ENCODE measurements at regions not wholly inside any gene's neighbourhood (a gene's known extent, or its start where the extent isn't known, plus 50 kb on each side); places are given as distances from the start of the nearest gene placed in this dataset.

DNA sequence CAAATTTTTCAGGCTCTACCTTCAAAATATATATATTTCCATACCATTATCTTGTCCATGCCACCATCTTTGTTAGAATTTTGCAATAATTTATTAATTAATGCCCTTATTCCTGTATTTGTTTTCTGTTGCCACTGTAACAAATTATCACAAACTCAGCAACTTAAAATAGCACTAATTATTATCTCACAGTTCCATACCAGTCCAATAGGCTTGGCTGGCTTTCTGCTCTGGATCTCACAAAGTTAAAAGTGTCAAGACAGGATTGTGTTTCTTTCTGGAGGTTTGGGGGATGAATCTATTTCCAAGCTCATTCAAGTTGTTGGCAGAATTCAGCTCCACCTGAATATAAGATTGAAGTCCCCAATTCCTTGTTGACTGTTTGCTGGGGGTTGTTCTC lies 58.6 kb upstream of the SLC38A4 start:
- Histone ChIP-seq H3K27ac (ENCODE audit: low read depth, low read length) (no peak overlapping the region), H3K9me3 (ENCODE audit: control insufficient read depth in 1 of 2, insufficient read depth in 1 of 2, low read depth in 1 of 2, low read length in 2 of 2) (no peaks in the 10 kb centered on the region), H2AFZ (ENCODE audit: low read depth, low read length, poor library complexity, severe bottlenecking) (no peak overlapping the region), H3K4me1 (ENCODE audit: control insufficient read depth in 1 of 2, insufficient read depth in 2 of 2, low read length in 2 of 2) (no peaks in the 10 kb centered on the region), H3K27me3 (ENCODE audit: insufficient read depth, low read length) (no peaks in the 10 kb centered on the region), H3K9me2 (ENCODE audit: insufficient read depth) (no peaks in the 10 kb centered on the region), H4K20me1 (ENCODE audit: insufficient read depth) (no peaks in the 10 kb centered on the region), H3K4me3 (replicated peaks in 1 of 2; ENCODE audit: low read depth in 1 of 2, low read length in 2 of 2) (no peak overlapping the region), H3K9ac (ENCODE audit: low read length) (no peak overlapping the region), H3K79me2 (ENCODE audit: insufficient read depth, low read length) (no peaks in the 10 kb centered on the region), H3K36me3 (ENCODE audit: control insufficient read depth in 1 of 2, insufficient read depth in 2 of 2, low read length in 2 of 2) (no peaks in the 10 kb centered on the region), H3K4me2 (ENCODE audit: low read length) (no peak overlapping the region)
- ATAC-seq (no peak), DNase-seq (ENCODE audit: low read depth, low spot score) (no peak)
- BruUV-seq (replicated peaks) = no TSS peak
- RAD21 ChIA-PET (ENCODE audit: low non-redundant PET in 1 of 2, low total read pairs in 2 of 2, uncharacterized antibody in 2 of 2, unreplicated experiment in 2 of 2) = no interaction called here
- TF ChIP-seq FOSL1 (IDR thresholded peaks at IDR 0.05; ENCODE audit: low read depth) = no peak
- no peak for TF ChIP-seq TCF7L2 (IDR thresholded peaks at IDR 0.05; ENCODE audit: borderline replicate concordance, extremely low read depth, insufficient read depth, insufficient read length)
- no peak for TF ChIP-seq SP1 (IDR thresholded peaks at IDR 0.05; ENCODE audit: low read depth)
- no peak for TF ChIP-seq ELF1 (IDR thresholded peaks at IDR 0.05; ENCODE audit: borderline replicate concordance, low read depth)
- no peak for TF ChIP-seq ZFX (IDR thresholded peaks at IDR 0.05)
- no peak for TF ChIP-seq POLR2AphosphoS5 (IDR thresholded peaks at IDR 0.05; ENCODE audit: low read depth, low read length)
- TF ChIP-seq CBX3 (IDR thresholded peaks at IDR 0.05; ENCODE audit: low read depth) = no peak
- no peak for TF ChIP-seq ATF3 (IDR thresholded peaks at IDR 0.05)
- no peak for TF ChIP-seq YY1 (IDR thresholded peaks at IDR 0.05; ENCODE audit: extremely low read depth, insufficient replicate concordance, low read depth, low read length)
- no peak for TF ChIP-seq EZH2 (IDR thresholded peaks at IDR 0.05)
- TF ChIP-seq, protein P1, sequence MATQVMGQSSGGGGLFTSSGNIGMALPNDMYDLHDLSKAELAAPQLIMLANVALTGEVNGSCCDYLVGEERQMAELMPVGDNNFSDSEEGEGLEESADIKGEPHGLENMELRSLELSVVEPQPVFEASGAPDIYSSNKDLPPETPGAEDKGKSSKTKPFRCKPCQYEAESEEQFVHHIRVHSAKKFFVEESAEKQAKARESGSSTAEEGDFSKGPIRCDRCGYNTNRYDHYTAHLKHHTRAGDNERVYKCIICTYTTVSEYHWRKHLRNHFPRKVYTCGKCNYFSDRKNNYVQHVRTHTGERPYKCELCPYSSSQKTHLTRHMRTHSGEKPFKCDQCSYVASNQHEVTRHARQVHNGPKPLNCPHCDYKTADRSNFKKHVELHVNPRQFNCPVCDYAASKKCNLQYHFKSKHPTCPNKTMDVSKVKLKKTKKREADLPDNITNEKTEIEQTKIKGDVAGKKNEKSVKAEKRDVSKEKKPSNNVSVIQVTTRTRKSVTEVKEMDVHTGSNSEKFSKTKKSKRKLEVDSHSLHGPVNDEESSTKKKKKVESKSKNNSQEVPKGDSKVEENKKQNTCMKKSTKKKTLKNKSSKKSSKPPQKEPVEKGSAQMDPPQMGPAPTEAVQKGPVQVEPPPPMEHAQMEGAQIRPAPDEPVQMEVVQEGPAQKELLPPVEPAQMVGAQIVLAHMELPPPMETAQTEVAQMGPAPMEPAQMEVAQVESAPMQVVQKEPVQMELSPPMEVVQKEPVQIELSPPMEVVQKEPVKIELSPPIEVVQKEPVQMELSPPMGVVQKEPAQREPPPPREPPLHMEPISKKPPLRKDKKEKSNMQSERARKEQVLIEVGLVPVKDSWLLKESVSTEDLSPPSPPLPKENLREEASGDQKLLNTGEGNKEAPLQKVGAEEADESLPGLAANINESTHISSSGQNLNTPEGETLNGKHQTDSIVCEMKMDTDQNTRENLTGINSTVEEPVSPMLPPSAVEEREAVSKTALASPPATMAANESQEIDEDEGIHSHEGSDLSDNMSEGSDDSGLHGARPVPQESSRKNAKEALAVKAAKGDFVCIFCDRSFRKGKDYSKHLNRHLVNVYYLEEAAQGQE (IDR thresholded peaks at IDR 0.05; ENCODE audit: low read depth) = no peak
- TF ChIP-seq CTCF (IDR thresholded peaks at IDR 0.05 in 2 of 3, conservative IDR thresholded peaks at IDR 0.05 in 1 of 3; ENCODE audit: borderline replicate concordance in 1 of 3, insufficient read depth in 1 of 3, low read depth in 2 of 3, low read length in 2 of 3) = no peak
- TF ChIP-seq MAX (IDR thresholded peaks at IDR 0.05) = no peak
- no peak for TF ChIP-seq EZH2phosphoT487 (IDR thresholded peaks at IDR 0.05; ENCODE audit: borderline replicate concordance)
- no peak for TF ChIP-seq SRF (IDR thresholded peaks at IDR 0.05; ENCODE audit: low read depth)
- intact Hi-C loops (cut with micrococcal nuclease) = no loop called here
- CTCF ChIA-PET = no interaction called here
- POLR2A ChIA-PET = no interaction called here
